ENCODE measurements at regions not wholly inside any gene's neighbourhood (a gene's known extent, or its start where the extent isn't known, plus 50 kb on each side); places are given as distances from the start of the nearest gene placed in this dataset.

DNA sequence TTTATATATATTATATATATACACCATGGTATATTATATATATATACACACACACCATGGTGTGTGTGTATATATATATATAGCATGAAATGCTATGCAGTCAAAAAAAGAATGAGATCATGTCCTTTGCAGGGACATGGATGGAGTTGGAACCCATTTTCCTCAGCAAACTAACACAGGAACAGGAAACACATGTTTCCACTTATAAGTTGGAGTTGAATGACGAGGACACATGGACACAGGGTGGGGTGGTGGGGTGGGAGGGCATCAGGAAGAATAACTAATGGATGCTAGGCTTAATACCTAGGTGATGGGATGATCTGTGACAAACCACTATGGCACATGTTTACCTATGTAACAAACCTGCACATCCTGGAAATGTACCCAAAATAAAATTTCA is 293.6 kb upstream of the NDST3 start:
- TF ChIP-seq POLR2AphosphoS5 (IDR thresholded peaks at IDR 0.05; ENCODE audit: low read depth, low read length) (no peak), POLR2A (IDR thresholded peaks at IDR 0.05; ENCODE audit: low read depth, low read length) (no peak)
